IPS-18a (cell line): ENCODE measurements at regions not wholly inside any gene's neighbourhood (a gene's known extent, or its start where the extent isn't known, plus 50 kb on each side); places are given as distances from the start of the nearest gene placed in this dataset.

ENCODE experiments used
- H3K27ac ChIP-seq: one replicate; pipeline ENCODE4 v1.5.1; 2013; ENCODE audit warnings: low read length
- H3K27me3 ChIP-seq: one replicate; pipeline ENCODE4 v1.6.1; 2013; ENCODE audit warnings: mild to moderate bottlenecking, low read length; ENCODE audit not compliant: control insufficient read depth, insufficient read depth
- H3K36me3 ChIP-seq: one replicate; pipeline ENCODE4 v1.6.1; 2013; ENCODE audit warnings: low read depth, low read length; ENCODE audit not compliant: control insufficient read depth
- H3K4me1 ChIP-seq: one replicate; pipeline ENCODE4 v1.6.1; 2013; ENCODE audit warnings: low read depth, low read length; ENCODE audit not compliant: control insufficient read depth
- H3K4me3 ChIP-seq: one replicate; pipeline ENCODE4 v1.5.1; 2013; ENCODE audit warnings: low read length
- H3K9ac ChIP-seq: one replicate; pipeline ENCODE4 v1.6.1; 2013; ENCODE audit warnings: mild to moderate bottlenecking, low read length, moderate library complexity
- H3K9me3 ChIP-seq: one replicate; pipeline ENCODE4 v1.6.1; 2013; ENCODE audit warnings: low read depth, low read length; ENCODE audit not compliant: control insufficient read depth

GRCh38 chr4:114472269-114473032 is 126.2 kb upstream of the UGT8 start:
- Histone ChIP-seq H3K9me3 (no peaks in the 10 kb centered on the region), H3K4me1 (no peaks in the 10 kb centered on the region), H3K4me3 (no peak overlapping the region), H3K27me3 (no peaks in the 10 kb centered on the region), H3K27ac (no peak overlapping the region), H3K36me3 (no peaks in the 10 kb centered on the region), H3K9ac (no peak overlapping the region)

- H3K36me3 ChIP-seq = no peaks in the 10 kb centered on the region
- no peak overlapping the region for H3K4me3 ChIP-seq
- no peaks in the 10 kb centered on the region for H3K4me1 ChIP-seq
- no peaks in the 10 kb centered on the region for H3K27me3 ChIP-seq
- H3K27ac ChIP-seq = no peak overlapping the region
- no peaks in the 10 kb centered on the region for H3K9me3 ChIP-seq
- H3K9ac ChIP-seq = no peak overlapping the region
Measured at GRCh38 chr4:114474188-114474800, 124.3 kb upstream of the UGT8 start.

GRCh38 chr4:114476310-114476709 is 122.3 kb upstream of the UGT8 start:
- no peak overlapping the region for H3K27ac ChIP-seq
- no peaks in the 10 kb centered on the region for H3K4me1 ChIP-seq
- no peaks in the 10 kb centered on the region for H3K36me3 ChIP-seq
- H3K4me3 ChIP-seq = no peak overlapping the region
- H3K9me3 ChIP-seq = no peaks in the 10 kb centered on the region
- no peaks in the 10 kb centered on the region for H3K27me3 ChIP-seq
- H3K9ac ChIP-seq = no peak overlapping the region

- H3K27me3 ChIP-seq = no peaks in the 10 kb centered on the region
- no peaks in the 10 kb centered on the region for H3K4me1 ChIP-seq
- H3K36me3 ChIP-seq = no peaks in the 10 kb centered on the region
- H3K27ac ChIP-seq = no peak overlapping the region
- H3K9me3 ChIP-seq = no peaks in the 10 kb centered on the region
- no peak overlapping the region for H3K9ac ChIP-seq
- no peak overlapping the region for H3K4me3 ChIP-seq
Measured at GRCh38 chr4:114479595-114479994, 119.0 kb upstream of the UGT8 start.

GRCh38 chr4:114481856-114482255 is 116.8 kb upstream of the UGT8 start:
- H3K36me3 ChIP-seq = no peaks in the 10 kb centered on the region
- no peak overlapping the region for H3K9ac ChIP-seq
- no peak overlapping the region for H3K4me3 ChIP-seq
- H3K4me1 ChIP-seq = no peaks in the 10 kb centered on the region
- H3K9me3 ChIP-seq = no peaks in the 10 kb centered on the region
- H3K27ac ChIP-seq = no peak overlapping the region
- H3K27me3 ChIP-seq = no peaks in the 10 kb centered on the region

- no peaks in the 10 kb centered on the region for H3K4me1 ChIP-seq
- H3K27ac ChIP-seq = no peak overlapping the region
- no peaks in the 10 kb centered on the region for H3K27me3 ChIP-seq
- no peaks in the 10 kb centered on the region for H3K36me3 ChIP-seq
- no peak overlapping the region for H3K4me3 ChIP-seq
- H3K9me3 ChIP-seq = no peaks in the 10 kb centered on the region
- no peak overlapping the region for H3K9ac ChIP-seq
Measured at GRCh38 chr4:114487101-114487500, 111.5 kb upstream of the UGT8 start.

GRCh38 chr4:114488301-114488982 is 110.2 kb upstream of the UGT8 start:
- H3K9me3 ChIP-seq = no peaks in the 10 kb centered on the region
- no peak overlapping the region for H3K27ac ChIP-seq
- no peak overlapping the region for H3K9ac ChIP-seq
- no peaks in the 10 kb centered on the region for H3K27me3 ChIP-seq
- H3K4me3 ChIP-seq = no peak overlapping the region
- no peaks in the 10 kb centered on the region for H3K36me3 ChIP-seq
- no peaks in the 10 kb centered on the region for H3K4me1 ChIP-seq

- Histone ChIP-seq H3K27me3 (no peaks in the 10 kb centered on the region), H3K9me3 (no peaks in the 10 kb centered on the region), H3K4me3 (peak overlapping the region; percentile 25), H3K36me3 (no peaks in the 10 kb centered on the region), H3K4me1 (peaks cover 9% of the 10 kb centered on the region), H3K27ac (peak overlapping the region; percentile 18), H3K9ac (no peak overlapping the region)
Measured at GRCh38 chr4:114494246-114494803, 104.3 kb upstream of the UGT8 start.

GRCh38 chr4:114495471-114495928 is 103.1 kb upstream of the UGT8 start:
- H3K4me3 ChIP-seq = peak overlapping the region; percentile 16
- peak overlapping the region; percentile 33 for H3K9ac ChIP-seq
- H3K9me3 ChIP-seq = no peaks in the 10 kb centered on the region
- H3K36me3 ChIP-seq = no peaks in the 10 kb centered on the region
- H3K27me3 ChIP-seq = no peaks in the 10 kb centered on the region
- peak overlapping the region; percentile 33 for H3K27ac ChIP-seq
- peaks cover 9% of the 10 kb centered on the region for H3K4me1 ChIP-seq

GRCh38 chr4:114497116-114497515 is 101.5 kb upstream of the UGT8 start:
- no peak overlapping the region for H3K9ac ChIP-seq
- no peak overlapping the region for H3K4me3 ChIP-seq
- H3K4me1 ChIP-seq = peaks cover 18% of the 10 kb centered on the region
- H3K9me3 ChIP-seq = no peaks in the 10 kb centered on the region
- no peaks in the 10 kb centered on the region for H3K36me3 ChIP-seq
- no peaks in the 10 kb centered on the region for H3K27me3 ChIP-seq
- H3K27ac ChIP-seq = no peak overlapping the region

GRCh38 chr4:114509340-114509739 is 89.3 kb upstream of the UGT8 start:
- peaks cover 5% of the 10 kb centered on the region for H3K4me1 ChIP-seq
- H3K36me3 ChIP-seq = no peaks in the 10 kb centered on the region
- no peak overlapping the region for H3K9ac ChIP-seq
- no peaks in the 10 kb centered on the region for H3K27me3 ChIP-seq
- no peak overlapping the region for H3K4me3 ChIP-seq
- no peak overlapping the region for H3K27ac ChIP-seq
- H3K9me3 ChIP-seq = no peaks in the 10 kb centered on the region
